Testis (tissue), 2 donors: ENCODE measurements at regions not wholly inside any gene's neighbourhood (a gene's known extent, or its start where the extent isn't known, plus 50 kb on each side); places are given as distances from the start of the nearest gene placed in this dataset.

Experiments used
- POLR2A ChIP-seq: fragments of 450-650 bp; IDR thresholded peaks from one replicate; pipeline ENCODE4 v1.6.1; 2017; ENCODE audit warnings: antibody characterized with exemption, mild to moderate bottlenecking, moderate library complexity
- TF ChIP-seq, protein P1 (sequence below), 3 experiments: fragments of 450-650 bp in 2 of 3; fragments of 200-600 bp in 1 of 3; sonication (generic) in 1 of 3; IDR thresholded peaks; one replicate each; pipeline ENCODE4 v1.5.1; 2016 to 2019; ENCODE audit warnings: antibody characterized with exemption in 3 of 3, mild to moderate bottlenecking in 2 of 3, moderate library complexity in 1 of 3

DNA sequence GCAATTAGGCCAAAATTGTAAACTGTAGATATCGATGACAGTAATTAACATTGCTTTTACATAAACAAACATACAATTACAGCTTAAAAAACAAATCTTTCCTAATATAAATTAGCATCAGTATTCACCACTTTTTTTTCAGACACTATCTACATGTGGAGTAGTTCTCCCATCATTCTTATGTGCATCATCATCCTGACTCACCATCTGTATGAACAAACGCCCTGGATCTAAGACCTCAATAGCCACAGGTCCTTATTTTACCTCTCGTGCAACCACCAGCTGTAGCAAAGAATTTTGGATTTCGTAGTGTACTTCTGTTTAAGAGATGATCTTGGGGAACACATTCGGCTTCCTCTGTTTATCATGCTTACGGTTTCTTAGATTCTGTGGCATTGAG is 551.9 kb upstream of the KIRREL3 start:
- TF ChIP-seq, protein P1, sequence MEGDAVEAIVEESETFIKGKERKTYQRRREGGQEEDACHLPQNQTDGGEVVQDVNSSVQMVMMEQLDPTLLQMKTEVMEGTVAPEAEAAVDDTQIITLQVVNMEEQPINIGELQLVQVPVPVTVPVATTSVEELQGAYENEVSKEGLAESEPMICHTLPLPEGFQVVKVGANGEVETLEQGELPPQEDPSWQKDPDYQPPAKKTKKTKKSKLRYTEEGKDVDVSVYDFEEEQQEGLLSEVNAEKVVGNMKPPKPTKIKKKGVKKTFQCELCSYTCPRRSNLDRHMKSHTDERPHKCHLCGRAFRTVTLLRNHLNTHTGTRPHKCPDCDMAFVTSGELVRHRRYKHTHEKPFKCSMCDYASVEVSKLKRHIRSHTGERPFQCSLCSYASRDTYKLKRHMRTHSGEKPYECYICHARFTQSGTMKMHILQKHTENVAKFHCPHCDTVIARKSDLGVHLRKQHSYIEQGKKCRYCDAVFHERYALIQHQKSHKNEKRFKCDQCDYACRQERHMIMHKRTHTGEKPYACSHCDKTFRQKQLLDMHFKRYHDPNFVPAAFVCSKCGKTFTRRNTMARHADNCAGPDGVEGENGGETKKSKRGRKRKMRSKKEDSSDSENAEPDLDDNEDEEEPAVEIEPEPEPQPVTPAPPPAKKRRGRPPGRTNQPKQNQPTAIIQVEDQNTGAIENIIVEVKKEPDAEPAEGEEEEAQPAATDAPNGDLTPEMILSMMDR (IDR thresholded peaks at IDR 0.05): no peak
- TF ChIP-seq POLR2A: no peak
